Naive thymus-derived CD8-positive, alpha-beta T cell (primary cell): ENCODE measurements at regions not wholly inside any gene's neighbourhood (a gene's known extent, or its start where the extent isn't known, plus 50 kb on each side); places are given as distances from the start of the nearest gene placed in this dataset.

Source experiments
- ATAC-seq, 2 donors: fragments of 150-1000 bp; cut with Tn5 transposase in 1 of 2; sonication (Bioruptor Pico), chemical (Tn5 transposase) in 1 of 2; 1 replicate in 1 of 2; 2 replicates in 1 of 2; pipeline ENCODE4 v1.10.0; 2021; ENCODE audit warnings: mild to moderate bottlenecking in 2 of 2, moderate library complexity in 2 of 2
- POLR2A ChIA-PET: fragments of 350-600 bp; sonication (Branson Sonifier 250); formaldehyde crosslinking; loops from one replicate; lab custom pipeline; 2021; ENCODE audit warnings: antibody characterized with exemption; lab: Charles Lee
- DNase-seq, 10 donors: peaks; one replicate each; pipeline versions ENCODE4 v3.0.0 to v3.0.0-alpha.2; 2020 to 2022
- H3K27ac Mint-ChIP-seq, 10 donors: one replicate each; pipeline ENCODE4 v1.8.0; 2020 to 2022; ENCODE audit warnings: mild to moderate bottlenecking in 10 of 10, mixed read lengths in 10 of 10, moderate library complexity in 4 of 10, inconsistent platforms in 1 of 10
- H3K27me3 Mint-ChIP-seq, 5 donors: one replicate each; pipeline ENCODE4 v1.8.0; 2021 to 2022; ENCODE audit warnings: mixed read lengths in 5 of 5
- H3K36me3 Mint-ChIP-seq, 3 donors: one replicate each; pipeline ENCODE4 v1.8.0; 2020 to 2022; ENCODE audit warnings: mixed read lengths in 3 of 3, mild to moderate bottlenecking in 2 of 3, inconsistent platforms in 1 of 3
- H3K4me1 Mint-ChIP-seq, 4 donors: one replicate each; pipeline ENCODE4 v1.8.0; 2021 to 2022; ENCODE audit warnings: mixed read lengths in 4 of 4
- H3K4me3 Mint-ChIP-seq, 10 donors: one replicate each; pipeline ENCODE4 v1.8.0; 2020 to 2022; ENCODE audit warnings: mild to moderate bottlenecking in 10 of 10, mixed read lengths in 10 of 10, moderate library complexity in 6 of 10, inconsistent platforms in 1 of 10
- H3K9me3 Mint-ChIP-seq, 9 donors: one replicate each; pipeline ENCODE4 v1.8.0; 2020 to 2022; ENCODE audit warnings: mixed read lengths in 9 of 9, mild to moderate bottlenecking in 3 of 9, inconsistent platforms in 1 of 9, moderate library complexity in 1 of 9

DNA sequence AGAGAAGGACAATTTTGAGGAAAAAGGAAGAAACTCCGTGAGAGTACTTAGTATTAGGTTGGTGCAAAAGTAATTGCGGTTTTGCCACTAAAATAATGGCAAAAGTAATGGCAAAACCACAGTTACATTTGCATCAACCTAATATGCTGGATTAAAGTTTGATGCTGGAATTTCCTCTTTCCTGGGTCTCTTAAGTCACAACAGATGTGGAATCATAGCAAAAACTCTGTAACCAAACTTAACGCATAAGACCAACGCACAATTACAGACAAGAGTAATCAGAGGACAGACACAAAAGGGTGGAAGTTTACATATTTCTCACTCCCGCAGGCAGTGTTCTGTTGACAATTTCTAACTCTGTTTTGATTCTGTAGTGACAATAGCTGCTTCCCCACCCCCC is 182.4 kb downstream of the BACH1 start:
- Mint-ChIP-seq H3K9me3 (peaks cover 0 to 6% (median 0%) of the 10 kb centered on the region in 9 donors), H3K4me3 (no peak overlapping the region), H3K4me1 (peaks cover 1 to 6% (median 4%) of the 10 kb centered on the region in 4 donors), H3K27me3 (no peaks in the 10 kb centered on the region), H3K27ac (no peak overlapping the region), H3K36me3 (peaks cover 6 to 19% (median 8%) of the 10 kb centered on the region in 3 donors)
- no peak for ATAC-seq
- no peak for DNase-seq
- POLR2A ChIA-PET: no interaction called here

DNA sequence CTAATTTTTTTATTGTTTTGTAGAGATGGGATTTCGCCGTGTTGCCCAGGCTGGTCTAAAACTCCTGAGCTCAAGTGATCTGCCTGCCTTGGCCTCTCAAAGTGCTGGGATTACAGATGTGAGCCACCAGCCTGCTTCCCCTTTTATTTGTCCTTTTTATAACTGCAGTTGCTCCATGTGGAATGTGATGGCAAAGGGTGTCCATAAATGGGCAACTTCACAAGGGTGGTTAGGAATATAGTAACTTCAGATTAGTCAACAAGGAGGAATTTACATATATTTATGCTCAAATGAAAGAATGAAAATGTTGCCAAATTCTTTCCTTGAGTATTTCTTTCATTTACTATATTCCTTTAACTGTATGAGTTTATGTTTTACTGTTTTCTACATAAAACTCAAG is 182.9 kb downstream of the BACH1 start:
- POLR2A ChIA-PET: no interaction called here
- H3K4me3 Mint-ChIP-seq: no peak overlapping the region
- H3K4me1 Mint-ChIP-seq: peaks cover under 1 to 4% (median 2%) of the 10 kb centered on the region in 4 donors
- H3K27me3 Mint-ChIP-seq: no peaks in the 10 kb centered on the region
- H3K27ac Mint-ChIP-seq: no peak overlapping the region
- peaks cover 0 to 6% (median 0%) of the 10 kb centered on the region in 9 donors for H3K9me3 Mint-ChIP-seq
- peaks cover 6 to 19% (median 8%) of the 10 kb centered on the region in 3 donors for H3K36me3 Mint-ChIP-seq
- no peak for ATAC-seq
- no peak for DNase-seq

DNA sequence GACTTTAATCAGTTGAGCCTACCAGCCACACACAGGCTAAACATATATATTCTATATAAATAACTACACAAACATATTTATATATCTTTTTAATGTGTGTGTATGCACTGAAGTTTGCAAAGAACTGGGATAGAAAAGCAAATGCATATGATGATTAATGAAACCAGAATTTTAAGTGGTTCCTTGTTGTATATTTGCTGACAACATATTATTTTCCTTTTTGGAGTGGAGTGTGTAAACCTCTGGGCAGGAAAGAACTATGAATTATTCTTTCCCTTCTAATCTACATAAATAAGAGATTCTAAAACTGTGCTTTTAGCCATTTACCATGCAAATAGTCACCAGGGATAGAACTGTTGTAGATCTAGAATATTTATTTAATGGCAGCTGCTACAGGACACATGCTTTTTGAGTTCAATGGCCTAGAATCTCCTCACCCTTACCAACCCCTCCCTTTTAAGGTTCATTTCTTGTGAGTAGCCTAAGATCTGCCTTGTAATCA is 187.6 kb downstream of the BACH1 start:
- H3K27ac Mint-ChIP-seq: no peak overlapping the region
- peaks cover 0 to 6% (median 0%) of the 10 kb centered on the region in 9 donors for H3K9me3 Mint-ChIP-seq
- H3K36me3 Mint-ChIP-seq: peaks cover 11 to 19% (median 12%) of the 10 kb centered on the region in 3 donors
- H3K4me1 Mint-ChIP-seq: no peaks in the 10 kb centered on the region
- no peak for DNase-seq
- no peak for ATAC-seq
- H3K4me3 Mint-ChIP-seq: no peak overlapping the region
- H3K27me3 Mint-ChIP-seq: no peaks in the 10 kb centered on the region
- POLR2A ChIA-PET: interaction anchor here (0.6 kb wide), 1 partner anchor 322 kb away, joined by 5 read pairs; no protein-coding TSS in a partner anchor
